ENCODE measurements at regions not wholly inside any gene's neighbourhood (a gene's known extent, or its start where the extent isn't known, plus 50 kb on each side); places are given as distances from the start of the nearest gene placed in this dataset.

DNA sequence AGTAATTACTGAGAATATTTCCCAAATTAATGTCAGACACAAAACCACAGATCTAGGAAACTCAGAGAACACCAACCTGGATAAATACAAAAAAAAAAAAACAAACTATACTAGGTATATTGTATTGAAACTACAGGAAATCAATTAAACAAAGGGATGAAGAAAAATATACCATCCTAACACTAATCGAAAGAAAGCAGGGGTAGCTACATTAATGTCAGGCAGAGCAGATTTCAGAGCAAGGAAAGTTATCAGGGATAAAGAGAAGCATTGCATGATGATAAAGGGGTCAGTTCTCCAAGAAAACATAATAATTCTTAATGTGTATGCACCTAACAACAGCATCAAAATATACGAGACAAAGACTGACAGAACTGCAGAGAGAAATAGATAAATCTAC is 89.9 kb downstream of the TOMM20 start:
- H3K36me3 ChIP-seq (ENCODE audit: control insufficient read depth, insufficient read depth, low read length): no peaks in the 10 kb centered on the region
- ChIA-PET POLR2A (interaction anchor here (0.6 kb wide), 1 partner anchor 113 kb away, joined by 5 read pairs; no protein-coding TSS in a partner anchor), CTCF (interaction anchor here (1.4 kb wide), 1 partner anchor 16 kb away, joined by 3 read pairs; no protein-coding TSS in a partner anchor)
- DNase-seq (ENCODE audit: low read depth): no peak
- TF ChIP-seq, protein P1, sequence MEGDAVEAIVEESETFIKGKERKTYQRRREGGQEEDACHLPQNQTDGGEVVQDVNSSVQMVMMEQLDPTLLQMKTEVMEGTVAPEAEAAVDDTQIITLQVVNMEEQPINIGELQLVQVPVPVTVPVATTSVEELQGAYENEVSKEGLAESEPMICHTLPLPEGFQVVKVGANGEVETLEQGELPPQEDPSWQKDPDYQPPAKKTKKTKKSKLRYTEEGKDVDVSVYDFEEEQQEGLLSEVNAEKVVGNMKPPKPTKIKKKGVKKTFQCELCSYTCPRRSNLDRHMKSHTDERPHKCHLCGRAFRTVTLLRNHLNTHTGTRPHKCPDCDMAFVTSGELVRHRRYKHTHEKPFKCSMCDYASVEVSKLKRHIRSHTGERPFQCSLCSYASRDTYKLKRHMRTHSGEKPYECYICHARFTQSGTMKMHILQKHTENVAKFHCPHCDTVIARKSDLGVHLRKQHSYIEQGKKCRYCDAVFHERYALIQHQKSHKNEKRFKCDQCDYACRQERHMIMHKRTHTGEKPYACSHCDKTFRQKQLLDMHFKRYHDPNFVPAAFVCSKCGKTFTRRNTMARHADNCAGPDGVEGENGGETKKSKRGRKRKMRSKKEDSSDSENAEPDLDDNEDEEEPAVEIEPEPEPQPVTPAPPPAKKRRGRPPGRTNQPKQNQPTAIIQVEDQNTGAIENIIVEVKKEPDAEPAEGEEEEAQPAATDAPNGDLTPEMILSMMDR (IDR thresholded peaks at IDR 0.05; ENCODE audit: insufficient read depth, low read depth, low read length): no peak
- no peaks in the 10 kb centered on the region for H3K27me3 ChIP-seq (ENCODE audit: control insufficient read depth, insufficient read depth, low read length)
- H3K4me3 ChIP-seq (ENCODE audit: low read depth, low read length): no peak overlapping the region

DNA sequence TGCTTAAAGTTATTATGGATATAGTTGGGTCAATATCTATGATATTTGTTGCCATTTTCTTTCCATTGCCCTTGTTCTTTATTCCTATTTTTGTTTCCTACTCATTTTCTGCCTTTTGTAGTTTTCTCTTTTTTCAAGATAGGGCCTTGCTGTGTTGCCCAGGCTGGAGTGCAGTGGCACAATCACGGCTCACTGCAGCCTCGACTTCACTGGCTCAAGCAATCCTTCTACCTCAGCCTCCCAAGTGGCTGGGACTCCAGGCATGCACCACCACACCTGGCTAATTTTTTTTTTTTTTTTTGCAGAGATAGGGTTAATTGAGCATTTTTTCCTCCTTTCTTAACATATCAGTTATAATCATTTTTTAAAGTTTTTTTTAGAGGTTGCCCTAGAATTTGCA is 92.7 kb downstream of the TOMM20 start:
- Histone ChIP-seq H3K27me3 (ENCODE audit: control insufficient read depth, insufficient read depth, low read length) (no peaks in the 10 kb centered on the region), H3K4me3 (ENCODE audit: low read depth, low read length) (no peak overlapping the region), H3K36me3 (ENCODE audit: control insufficient read depth, insufficient read depth, low read length) (no peaks in the 10 kb centered on the region)
- TF ChIP-seq, protein P1 (IDR thresholded peaks at IDR 0.05; ENCODE audit: insufficient read depth, low read depth, low read length): no peak
- CTCF ChIA-PET: no interaction called here
- POLR2A ChIA-PET: no interaction called here
- DNase-seq (ENCODE audit: low read depth): no peak

DNA sequence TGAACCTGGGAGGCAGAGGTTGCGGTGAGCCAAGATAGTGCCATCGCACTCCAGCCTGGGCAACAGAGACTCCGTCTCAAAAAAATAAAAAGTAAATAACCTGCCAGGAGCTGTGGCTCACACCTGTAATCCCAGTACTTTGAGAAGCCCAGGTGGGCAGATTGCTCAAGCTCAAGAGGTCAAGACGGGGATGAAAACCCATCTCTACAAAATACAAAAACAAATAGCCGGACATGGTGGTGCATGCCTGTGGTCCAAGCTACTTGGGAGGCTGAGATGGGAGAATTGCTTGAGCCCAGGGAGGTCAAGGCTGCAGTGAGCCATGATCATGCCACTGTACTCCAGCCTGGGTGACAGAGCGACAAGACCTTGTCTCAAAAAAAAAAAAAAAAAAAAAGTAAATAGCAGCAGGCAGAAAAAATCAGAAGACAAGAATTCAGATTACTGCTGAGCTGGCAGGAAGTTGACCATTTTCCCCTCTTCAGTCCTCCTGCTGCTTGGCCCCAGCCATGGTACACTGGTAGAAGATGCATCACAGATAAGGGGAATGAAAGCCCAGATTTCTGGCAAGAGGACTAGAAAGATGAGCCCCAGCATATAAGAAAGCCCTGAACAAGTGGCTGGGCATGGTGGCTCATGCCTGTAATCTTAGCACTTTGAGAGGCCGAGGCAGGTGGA is 97.6 kb downstream of the TOMM20 start:
- DNase-seq (ENCODE audit: low read depth): no peak
- ChIA-PET POLR2A (interaction anchor here (0.7 kb wide), 1 partner anchor 430 kb away, joined by 13 read pairs; no protein-coding TSS in a partner anchor), CTCF (no interaction called here)
- no peaks in the 10 kb centered on the region for H3K27me3 ChIP-seq (ENCODE audit: control insufficient read depth, insufficient read depth, low read length)
- H3K36me3 ChIP-seq (ENCODE audit: control insufficient read depth, insufficient read depth, low read length): no peaks in the 10 kb centered on the region
- TF ChIP-seq, protein P1 (IDR thresholded peaks at IDR 0.05; ENCODE audit: insufficient read depth, low read depth, low read length): no peak
- no peak overlapping the region for H3K4me3 ChIP-seq (ENCODE audit: low read depth, low read length)

DNA sequence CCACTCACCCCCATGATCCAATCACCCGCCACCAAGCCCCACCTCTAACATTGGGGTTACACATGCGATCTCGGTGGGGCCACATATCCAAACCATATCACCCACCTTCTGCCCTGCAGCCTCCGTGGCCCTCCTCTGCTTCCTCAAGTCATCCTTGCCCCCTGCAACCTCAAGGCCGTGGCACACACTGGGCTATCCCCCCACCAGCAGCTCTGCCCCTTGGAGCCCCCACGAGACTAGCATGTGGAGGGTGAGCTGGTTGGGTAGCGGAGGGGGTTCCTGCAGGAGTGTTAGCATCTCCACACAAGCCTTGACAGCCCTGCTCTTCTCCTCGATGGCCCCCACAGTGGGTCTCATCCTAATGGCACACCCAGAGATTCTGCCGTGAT is 100.8 kb downstream of the TOMM20 start:
- ChIA-PET POLR2A (no interaction called here), CTCF (no interaction called here)
- no peak overlapping the region for H3K4me3 ChIP-seq (ENCODE audit: low read depth, low read length)
- TF ChIP-seq, protein P1 (IDR thresholded peaks at IDR 0.05; ENCODE audit: insufficient read depth, low read depth, low read length): no peak
- DNase-seq (ENCODE audit: low read depth): no peak
- no peaks in the 10 kb centered on the region for H3K27me3 ChIP-seq (ENCODE audit: control insufficient read depth, insufficient read depth, low read length)
- no peaks in the 10 kb centered on the region for H3K36me3 ChIP-seq (ENCODE audit: control insufficient read depth, insufficient read depth, low read length)

DNA sequence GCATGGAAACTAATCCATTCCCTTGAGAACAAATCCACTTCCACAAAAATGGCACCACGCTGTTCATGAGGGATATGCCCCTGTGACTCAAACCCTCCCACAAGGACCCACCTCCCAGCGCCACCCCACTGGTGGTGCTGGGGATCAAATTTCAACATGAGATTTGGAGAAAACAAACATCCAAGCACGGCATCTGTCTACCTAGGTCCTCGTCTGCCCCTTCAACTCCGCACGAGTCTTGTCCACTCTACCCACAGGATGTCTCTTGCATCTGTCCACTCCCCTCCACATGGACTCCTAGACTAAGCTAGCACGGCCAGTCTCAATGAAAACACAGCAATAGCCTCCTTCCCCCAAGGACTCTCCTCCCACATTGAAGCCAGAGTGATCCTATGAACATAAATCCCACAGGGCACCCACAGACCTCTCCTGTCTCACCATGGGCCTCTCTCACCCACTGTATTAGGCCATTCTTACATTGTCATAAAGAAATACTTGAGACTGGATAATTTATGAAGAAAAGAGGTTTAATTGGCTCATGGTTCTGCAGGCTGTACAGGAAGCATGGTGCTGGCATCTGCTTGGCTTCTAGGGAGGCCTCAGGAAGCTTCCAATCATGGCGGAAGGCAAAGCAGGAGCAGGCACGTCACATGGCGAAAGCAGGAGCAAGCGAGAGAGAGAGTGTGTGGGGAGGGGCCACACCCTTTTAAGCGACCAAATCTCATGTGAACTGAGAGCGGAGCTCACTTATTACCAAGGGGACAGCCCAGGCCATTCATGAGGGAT is 101.4 kb downstream of the TOMM20 start:
- no peak overlapping the region for H3K4me3 ChIP-seq (ENCODE audit: low read depth, low read length)
- CTCF ChIA-PET: no interaction called here
- DNase-seq (ENCODE audit: low read depth): no peak
- POLR2A ChIA-PET: no interaction called here
- TF ChIP-seq, protein P1 (IDR thresholded peaks at IDR 0.05; ENCODE audit: insufficient read depth, low read depth, low read length): no peak
- H3K27me3 ChIP-seq (ENCODE audit: control insufficient read depth, insufficient read depth, low read length): no peaks in the 10 kb centered on the region
- H3K36me3 ChIP-seq (ENCODE audit: control insufficient read depth, insufficient read depth, low read length): no peaks in the 10 kb centered on the region

All from BJ (cell line).